Posterior cingulate gyrus (tissue), 11 donors: ENCODE measurements at regions not wholly inside any gene's neighbourhood (a gene's known extent, or its start where the extent isn't known, plus 50 kb on each side); places are given as distances from the start of the nearest gene placed in this dataset.

Experiments
- DNase-seq, 10 donors: peaks; one replicate each; pipeline versions ENCODE4 v3.0.0 to v3.0.0-alpha.2; 2020 to 2021; ENCODE audit warnings: mixed read lengths in 3 of 10
- intact Hi-C: fragments of 100-400 bp; cut with DNase I; formaldehyde crosslinking; loops from one replicate; pipeline ENCODE4 v1.15.1; 2023

GRCh38 chr1:55926906-55927471, 652.4 kb downstream of the PLPP3 start:
- peak in 1 of 10 donors; percentile 26 for DNase-seq
- intact Hi-C loops = no loop called here

GRCh38 chr1:55916907-55917306, 662.5 kb downstream of the PLPP3 start:
- intact Hi-C loops = no loop called here

GRCh38 chr1:55916481-55916880, 662.9 kb downstream of the PLPP3 start:
- no peak for DNase-seq
- intact Hi-C loops = no loop called here

More at GRCh38 chr1:55916907-55917306, 662.5 kb downstream of the PLPP3 start:
- no peak for DNase-seq

- intact Hi-C loops = no loop called here
- peak in 1 of 10 donors; percentile 66 for DNase-seq
Observed at GRCh38 chr1:55913565-55913964, 665.8 kb downstream of the PLPP3 start.

GRCh38 chr1:55912438-55912837, 666.9 kb downstream of the PLPP3 start:
- intact Hi-C loops = no loop called here
- DNase-seq = peak in 1 of 10 donors; percentile 52

- DNase-seq = no peak
- intact Hi-C loops = no loop called here
Observed at GRCh38 chr1:55904541-55904940, 674.8 kb downstream of the PLPP3 start.

GRCh38 chr1:55898181-55898580, 681.2 kb downstream of the PLPP3 start:
- DNase-seq = no peak
- intact Hi-C loops = no loop called here

- intact Hi-C loops = no loop called here
- no peak for DNase-seq
Observed at GRCh38 chr1:55896210-55896609, 681.0 kb upstream of the USP24 start.

GRCh38 chr1:55894521-55894920, 679.4 kb upstream of the USP24 start:
- no peak for DNase-seq
- intact Hi-C loops = no loop called here

- intact Hi-C loops = no loop called here
- DNase-seq = no peak
Observed at GRCh38 chr1:55893155-55893554, 678.0 kb upstream of the USP24 start.

- DNase-seq = no peak
- intact Hi-C loops = no loop called here
Observed at GRCh38 chr1:55888685-55889317, 673.6 kb upstream of the USP24 start.

- intact Hi-C loops = no loop called here
- no peak for DNase-seq
Observed at GRCh38 chr1:55886856-55887712, 671.9 kb upstream of the USP24 start.

- intact Hi-C loops = no loop called here
- DNase-seq = no peak
Observed at GRCh38 chr1:55885619-55886018, 670.5 kb upstream of the USP24 start.

- no peak for DNase-seq
- intact Hi-C loops = no loop called here
Observed at GRCh38 chr1:55882931-55883330, 667.8 kb upstream of the USP24 start.

GRCh38 chr1:55879346-55879745, 664.2 kb upstream of the USP24 start:
- intact Hi-C loops = no loop called here
- no peak for DNase-seq

- no peak for DNase-seq
- intact Hi-C loops = no loop called here
Observed at GRCh38 chr1:55877437-55878232, 662.5 kb upstream of the USP24 start.

GRCh38 chr1:55876276-55877060, 661.3 kb upstream of the USP24 start:
- DNase-seq = no peak
- intact Hi-C loops = no loop called here

- no peak for DNase-seq
- intact Hi-C loops = no loop called here
Observed at GRCh38 chr1:55870106-55870505, 654.9 kb upstream of the USP24 start.

- intact Hi-C loops = no loop called here
- no peak for DNase-seq
Observed at GRCh38 chr1:55869065-55869464, 653.9 kb upstream of the USP24 start.

GRCh38 chr1:55868026-55868425, 652.9 kb upstream of the USP24 start:
- DNase-seq = no peak
- intact Hi-C loops = no loop called here
